ENCODE measurements at regions not wholly inside any gene's neighbourhood (a gene's known extent, or its start where the extent isn't known, plus 50 kb on each side); places are given as distances from the start of the nearest gene placed in this dataset.

DNA sequence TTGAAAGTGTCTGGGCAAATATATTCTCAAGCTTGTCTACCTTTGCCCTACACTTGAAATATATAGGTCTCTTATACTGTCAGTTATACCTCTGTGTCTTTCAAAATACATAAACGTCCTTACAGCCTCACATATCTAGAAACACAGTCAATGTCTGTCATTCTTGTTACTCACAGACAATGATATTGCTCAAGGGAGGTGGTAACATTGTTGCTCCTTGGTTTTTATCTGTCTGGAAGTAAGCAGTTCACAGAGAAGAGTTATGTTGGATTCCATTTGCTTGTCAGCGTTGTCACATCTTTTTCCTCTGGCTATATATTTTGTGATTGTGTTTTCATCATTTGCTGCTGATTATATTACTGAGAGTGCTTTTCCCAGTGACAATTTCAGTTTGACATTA, 1528.9 kb downstream of the PCDH7 start:
- Histone ChIP-seq H2AFZ (ENCODE audit: low read length) (no peak overlapping the region), H4K8ac (ENCODE audit: extremely low read depth, insufficient read depth, low read length) (no peak overlapping the region), H3K4me2 (ENCODE audit: insufficient read depth in 1 of 2, low read depth in 2 of 2, low read length in 2 of 2) (no peak overlapping the region), H3K4me1 (replicated peaks in 1 of 4; ENCODE audit: control insufficient read depth in 3 of 4, insufficient read depth in 4 of 4, low read length in 3 of 4) (no peaks in the 10 kb centered on the region), H3K79me1 (ENCODE audit: low read depth, low read length) (no peaks in the 10 kb centered on the region), H2BK120ac (replicated peaks; ENCODE audit: low read depth, low read length) (no peak overlapping the region), H3K23ac (ENCODE audit: insufficient read length) (no peak overlapping the region), H3K23me2 (ENCODE audit: low read depth, low read length) (no peaks in the 10 kb centered on the region), H3K4ac (replicated peaks; ENCODE audit: insufficient read length, low read depth, low read length) (no peak overlapping the region), H3K9me3 (ENCODE audit: insufficient read depth in 2 of 2, low read depth in 1 of 2, low read length in 1 of 2) (no peaks in the 10 kb centered on the region), H2AK5ac (ENCODE audit: low read depth, low read length) (no peak overlapping the region), H3K14ac (ENCODE audit: insufficient read length) (no peak overlapping the region), H3K27me3 (replicated peaks in 1 of 4; ENCODE audit: control insufficient read depth in 3 of 4, extremely low read depth in 1 of 4, insufficient read depth in 3 of 4, low read length in 3 of 4) (no peaks in the 10 kb centered on the region), H3K9ac (replicated peaks in 1 of 4; ENCODE audit: extremely low read depth in 1 of 4, low read depth in 3 of 4, low read length in 3 of 4) (no peak overlapping the region), H3K79me2 (ENCODE audit: control insufficient read depth in 1 of 2, insufficient read depth in 2 of 2, low read length in 2 of 2) (no peaks in the 10 kb centered on the region), H3K27ac (ENCODE audit: low read depth, low read length) (no peak overlapping the region), H3K4me3 (ENCODE audit: extremely low read depth in 1 of 4, insufficient read depth in 2 of 4, low read depth in 3 of 4, low read length in 4 of 4) (no peak overlapping the region), H2BK15ac (ENCODE audit: low read length) (no peak overlapping the region), H3K18ac (ENCODE audit: extremely low read depth, low read length) (no peak overlapping the region), H2BK5ac (ENCODE audit: low read depth, low read length) (no peak overlapping the region), H3K36me3 (ENCODE audit: control insufficient read depth in 2 of 4, insufficient read depth in 4 of 4, low read length in 3 of 4) (no peaks in the 10 kb centered on the region), H4K20me1 (replicated peaks in 1 of 2; ENCODE audit: control insufficient read depth in 1 of 2, insufficient read depth in 2 of 2, low read length in 2 of 2) (no peaks in the 10 kb centered on the region), H2BK12ac (ENCODE audit: low read depth, low read length) (no peak overlapping the region), H3K56ac (replicated peaks; ENCODE audit: insufficient read length, low read depth, low read length) (no peak overlapping the region), H4K5ac (ENCODE audit: insufficient read length, low read depth, low read length) (no peak overlapping the region), H2BK20ac (ENCODE audit: low read length) (no peak overlapping the region), H4K91ac (replicated peaks; ENCODE audit: insufficient read length, low read length) (no peak overlapping the region)
- POLR2A ChIA-PET (ENCODE audit: partially characterized antibody) = no interaction called here
- no peak for DNase-seq (ENCODE audit: low read depth in 1 of 2, low spot score in 2 of 2)
- CTCF ChIA-PET (ENCODE audit: partially characterized antibody) = no interaction called here
- TF ChIP-seq POLR2A (IDR thresholded peaks at IDR 0.05; ENCODE audit: control extremely low read depth in 1 of 2, low read depth in 2 of 2, low read length in 2 of 2) (no peak), CBX8 (IDR thresholded peaks at IDR 0.05; ENCODE audit: borderline replicate concordance, low read depth, low read length) (no peak), CEBPB (IDR thresholded peaks at IDR 0.05; ENCODE audit: low read depth, low read length) (no peak), BACH1 (IDR thresholded peaks at IDR 0.05; ENCODE audit: low read length) (no peak), NRF1 (IDR thresholded peaks at IDR 0.05; ENCODE audit: low read depth, low read length) (no peak), PHF8 (conservative IDR thresholded peaks at IDR 0.05; ENCODE audit: low read depth, low read length) (no peak), SIN3A (conservative IDR thresholded peaks at IDR 0.05 in 1 of 2, IDR thresholded peaks at IDR 0.05 in 1 of 2; ENCODE audit: low read depth in 1 of 2, low read length in 2 of 2) (no peak), NANOG (IDR thresholded peaks at IDR 0.05; ENCODE audit: insufficient read depth, low read depth, low read length, poor library complexity, severe bottlenecking) (no peak), SIX5 (IDR thresholded peaks at IDR 0.05; ENCODE audit: low read depth, low read length) (no peak), CBX5 (IDR thresholded peaks at IDR 0.05; ENCODE audit: low read depth, low read length) (no peak), RBBP5 (IDR thresholded peaks at IDR 0.05; ENCODE audit: borderline replicate concordance, low read depth, low read length) (no peak), SP1 (IDR thresholded peaks at IDR 0.05; ENCODE audit: low read depth, low read length) (no peak), KDM4A (IDR thresholded peaks at IDR 0.05; ENCODE audit: low read depth, low read length, severe bottlenecking) (no peak), POU5F1 (IDR thresholded peaks at IDR 0.05; ENCODE audit: low read depth, low read length) (no peak), BRCA1 (IDR thresholded peaks at IDR 0.05; ENCODE audit: low read depth, low read length) (no peak)
- TF ChIP-seq, protein P1, sequence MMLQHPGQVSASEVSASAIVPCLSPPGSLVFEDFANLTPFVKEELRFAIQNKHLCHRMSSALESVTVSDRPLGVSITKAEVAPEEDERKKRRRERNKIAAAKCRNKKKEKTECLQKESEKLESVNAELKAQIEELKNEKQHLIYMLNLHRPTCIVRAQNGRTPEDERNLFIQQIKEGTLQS (IDR thresholded peaks at IDR 0.05; ENCODE audit: insufficient read depth, low read depth, low read length) = no peak
- 95% methylated on average over 2 of the region's 2 CpGs; no CpG with 5 or more reads in 1 of the 2 experiments for WGBS, 2 experiments (ENCODE audit: extremely low coverage in 1 of 2, insufficient coverage in 1 of 2, insufficient read length in 1 of 2, insufficient replicate concordance in 2 of 2, low coverage in 1 of 2, low lambda C conversion rate in 2 of 2, missing lambda C conversion rate in 1 of 2)
- no peak for FAIRE-seq
